K562 (cell line): ENCODE measurements at regions not wholly inside any gene's neighbourhood (a gene's known extent, or its start where the extent isn't known, plus 50 kb on each side); places are given as distances from the start of the nearest gene placed in this dataset.

ENCODE experiments used
- ATAC-seq: fragments of 200-7000 bp; cut with Tn5 transposase; 3 replicates; pipeline ENCODE4 v1.9.1; 2020; ENCODE audit warnings: moderate library complexity
- BruUV-seq: library from RNA; stranded (reverse); fragments of 400-500 nt; replicated peaks from 2 replicates; lab custom pipeline; 2021; lab: Mats Ljungman, UMichigan
- CTCF ChIA-PET: fragments of 300-600 bp; formaldehyde crosslinking; extraction: SDS; loops from one replicate; lab custom pipeline; 2021; ENCODE audit warnings: low intra/inter-chr PET ratio; lab: Yijun Ruan, JAX
- POLR2A ChIA-PET: fragments of 300-600, 350-650 bp; sonication (Branson Sonifier 250); formaldehyde crosslinking; extraction: SDS; loops from one replicate; lab custom pipeline; 2021; ENCODE audit warnings: antibody characterized with exemption, inconsistent platforms; lab: Yijun Ruan, JAX
- DNase-seq, 4 experiments: peaks; one replicate each; pipeline versions ENCODE4 v3.0.0 to v3.0.0-alpha.2; 2011 to 2018; ENCODE audit warnings: low spot score in 3 of 4, mixed read lengths in 3 of 4; ENCODE audit errors: extremely low read depth in 1 of 4
- FAIRE-seq: peaks from 2 replicates; lab custom pipeline; 2011; peaks lifted over from hg19 to GRCh38; lab: Jason Lieb, UNC
- H2AFZ ChIP-seq: 2 replicates; pipeline ENCODE4 v1.6.0; 2011; ENCODE audit warnings: low read depth, low read length, control low read depth, inconsistent platforms
- H3K27ac ChIP-seq: fragments of 200-600 bp; 3 replicates; pipeline ENCODE4 v1.8.0; 2011; ENCODE audit warnings: low read depth, mild to moderate bottlenecking, control low read depth, inconsistent platforms, low read length, moderate library complexity, mixed read lengths; ENCODE audit errors: extremely low read depth
- H3K27me3 ChIP-seq, 2 experiments: fragments of 300-600 bp in 1 of 2; 2 replicates in 1 of 2; 3 replicates in 1 of 2; pipeline versions ENCODE4 v1.6.0 to v1.8.0; 2011; ENCODE audit warnings: inconsistent platforms in 2 of 2, low read length in 2 of 2, mild to moderate bottlenecking in 1 of 2, mixed read lengths in 1 of 2, moderate library complexity in 1 of 2; ENCODE audit not compliant: control insufficient read depth in 2 of 2, insufficient read depth in 2 of 2
- H3K36me3 ChIP-seq: fragments of 300-600 bp; 3 replicates; pipeline ENCODE4 v1.8.0; 2011; ENCODE audit warnings: mild to moderate bottlenecking, low read length, inconsistent platforms; ENCODE audit not compliant: control insufficient read depth, insufficient read depth
- H3K4me1 ChIP-seq, 2 experiments: fragments of 200-600 bp in 1 of 2; replicated peaks in 1 of 2; 2 replicates in 1 of 2; 3 replicates in 1 of 2; pipeline versions ENCODE4 v1.5.1 to v1.8.0; 2011; ENCODE audit warnings: inconsistent platforms in 2 of 2, low read length in 2 of 2, mild to moderate bottlenecking in 1 of 2, mixed read lengths in 1 of 2, moderate library complexity in 1 of 2; ENCODE audit not compliant: control insufficient read depth in 2 of 2, insufficient read depth in 2 of 2
- H3K4me2 ChIP-seq: 2 replicates; pipeline ENCODE4 v1.6.1; 2011; ENCODE audit warnings: low read length, control low read depth, inconsistent platforms, mixed read lengths; ENCODE audit not compliant: insufficient read depth
- H3K4me3 ChIP-seq: fragments of 200-600 bp; sonication (generic), shearing (Covaris generic); 2 replicates; pipeline ENCODE4 v1.5.1; 2016; ENCODE audit warnings: control low read depth, inconsistent platforms
- H3K79me2 ChIP-seq: fragments of 200-600 bp; 3 replicates; pipeline ENCODE4 v1.8.0; 2011; ENCODE audit warnings: low read length, inconsistent platforms; ENCODE audit not compliant: control insufficient read depth, insufficient read depth
- H3K9ac ChIP-seq, 2 experiments: 2 replicates each; pipeline versions ENCODE4 v1.6.0 to v1.6.1; 2011; ENCODE audit warnings: low read depth in 2 of 2, low read length in 2 of 2, control low read depth in 1 of 2, inconsistent platforms in 1 of 2, mild to moderate bottlenecking in 1 of 2, mixed read lengths in 1 of 2; ENCODE audit not compliant: insufficient read depth in 1 of 2
- H3K9me1 ChIP-seq: one replicate; pipeline ENCODE4 v1.6.0; 2011; ENCODE audit warnings: inconsistent platforms, mild to moderate bottlenecking, low read length, moderate library complexity; ENCODE audit not compliant: control insufficient read depth, insufficient read depth
- H3K9me3 ChIP-seq: replicated peaks from 2 replicates; pipeline ENCODE4 v1.5.1; 2011; ENCODE audit warnings: low read depth, low read length, inconsistent platforms; ENCODE audit not compliant: control insufficient read depth, insufficient read depth
- H4K20me1 ChIP-seq: replicated peaks from 2 replicates; pipeline ENCODE4 v1.6.1; 2011; ENCODE audit warnings: low read length, inconsistent platforms, mixed read lengths; ENCODE audit not compliant: control insufficient read depth, insufficient read depth
- ERF ChIP-seq: fragments of 450-650 bp; formaldehyde crosslinking; IDR thresholded peaks from 2 replicates; pipeline ENCODE4 v1.4.0; 2020; ENCODE audit warnings: mild to moderate bottlenecking, mixed read lengths
- HDAC6 ChIP-seq: IDR thresholded peaks from 2 replicates; pipeline ENCODE4 v1.6.1; 2012; ENCODE audit warnings: low read depth, mild to moderate bottlenecking, control low read depth, inconsistent platforms, low read length, moderate library complexity
- HMGXB4 ChIP-seq: sonication (generic); formaldehyde crosslinking; IDR thresholded peaks from 2 replicates; pipeline ENCODE4 v1.8.1; 2023; ENCODE audit warnings: mild to moderate bottlenecking, missing genetic modification reagents
- KLF13 ChIP-seq: fragments of 450-650 bp; IDR thresholded peaks from 2 replicates; pipeline ENCODE4 v1.6.1; 2016; ENCODE audit warnings: missing genetic modification characterization, low read depth, mild to moderate bottlenecking, missing compliant biosample characterization, moderate library complexity, borderline replicate concordance
- PHF8 ChIP-seq: fragments of 200-600 bp; sonication (generic); IDR thresholded peaks from 2 replicates; pipeline ENCODE4 v1.6.1; 2012; ENCODE audit warnings: mixed run types, mild to moderate bottlenecking, inconsistent platforms, low read length, moderate library complexity, borderline replicate concordance
- WGBS: fragments of 100-300 bp; shearing (Covaris generic); methylation state at CpG from one replicate; pipeline ENCODE4 v1.1.6; 2016; ENCODE audit warnings: low coverage, mixed read lengths; ENCODE audit not compliant: insufficient coverage; ENCODE audit errors: missing lambda C conversion rate; 5-methylcytosine and 5-hydroxymethylcytosine counted together
- in situ Hi-C: fragments of 300-500 bp; cut with MboI; formaldehyde crosslinking; loops from 4 replicates; pipeline ENCODE4 v1.15.0; 2018; ENCODE audit warnings: inconsistent platforms, mixed read lengths
- intact Hi-C: fragments of 100-400 bp; cut with micrococcal nuclease; formaldehyde crosslinking; loops from 2 replicates; pipeline ENCODE4 v1.14.2; 2022

GRCh38 chr15:77819851-77820728 lies 187.4 kb upstream of the LINGO1 start (continued):
- no peak for TF ChIP-seq HMGXB4 (CRISPR knock-in tag)
- TF ChIP-seq ERF (CRISPR knock-in tag) = no peak

GRCh38 chr15:77819048-77819850 lies 186.5 kb upstream of the LINGO1 start:
- no peak overlapping the region for H3K27ac ChIP-seq
- ATAC-seq (no peak), FAIRE-seq (no peak), DNase-seq (peak in 2 of 4 experiments; percentile 45 to 51)
- no TSS peak for BruUV-seq
- no peak overlapping the region for H3K4me3 ChIP-seq
- peak overlapping the region in 1 of 2 experiments; percentile 55; a peak in 2 of 4 replicates for H3K9ac ChIP-seq
- no peaks in the 10 kb centered on the region for H3K36me3 ChIP-seq
- peaks cover 27% of the 10 kb centered on the region for H4K20me1 ChIP-seq
- in situ Hi-C loops (no loop called here), intact Hi-C loops (no loop called here)
- POLR2A ChIA-PET = interaction anchor here (1.0 kb wide), 1 partner anchor 14 kb away, joined by 3 read pairs; no protein-coding TSS in a partner anchor
- WGBS = 8% methylated on average over 52 of the region's 120 CpGs
- no peaks in the 10 kb centered on the region for H3K79me2 ChIP-seq
- H3K27me3 ChIP-seq = peaks cover 9 to 76% of the 10 kb centered on the region in 2 experiments; a peak in 4 of 5 replicates
- CTCF ChIA-PET = interaction anchor here (0.7 to 7.3 kb wide), 3 partner anchors 38 to 186 kb away, joined by 3 to 97 read pairs (median 3); partner anchors contain the start of gene LINGO1
- no peak overlapping the region for H3K4me2 ChIP-seq
- TF ChIP-seq KLF13 (no peak), HDAC6 (peak; percentile 73; the same call in 1 of the 2 replicates), PHF8 (peak; percentile 27; the same call in 1 of the 2 replicates)
- H2AFZ ChIP-seq = no peak overlapping the region
- H3K9me3 ChIP-seq = no peaks in the 10 kb centered on the region
- H3K9me1 ChIP-seq = peaks cover 4% of the 10 kb centered on the region
- peaks cover 0 to 26% of the 10 kb centered on the region in 2 experiments; a peak in 2 of 5 replicates for H3K4me1 ChIP-seq
